ENCODE measurements at regions not wholly inside any gene's neighbourhood (a gene's known extent, or its start where the extent isn't known, plus 50 kb on each side); places are given as distances from the start of the nearest gene placed in this dataset.

GRCh38 chr4:17096692-17097091 is 198.2 kb upstream of the LDB2 start:
- DNase-seq = no peak

GRCh38 chr4:17095771-17096170 is 197.3 kb upstream of the LDB2 start:
- DNase-seq = no peak

- no peak for DNase-seq
These were observed 196.4 kb upstream of the LDB2 start for GRCh38 chr4:17094876-17095210.

GRCh38 chr4:17094159-17094875 is 195.9 kb upstream of the LDB2 start:
- DNase-seq = no peak

- no peak for DNase-seq
These were observed 195.0 kb upstream of the LDB2 start for GRCh38 chr4:17093481-17093880.

- no peak for DNase-seq
These were observed 194.4 kb upstream of the LDB2 start for GRCh38 chr4:17092736-17093437.

GRCh38 chr4:17091104-17091503 is 192.7 kb upstream of the LDB2 start:
- DNase-seq = no peak

GRCh38 chr4:17090063-17090462 is 191.6 kb upstream of the LDB2 start:
- no peak for DNase-seq

- DNase-seq = no peak
These were observed 187.0 kb upstream of the LDB2 start for GRCh38 chr4:17085416-17085815.

- DNase-seq = no peak
These were observed 183.7 kb upstream of the LDB2 start for GRCh38 chr4:17082186-17082585.

GRCh38 chr4:17081179-17081578 is 182.7 kb upstream of the LDB2 start:
- no peak for DNase-seq

- DNase-seq = no peak
These were observed 178.7 kb upstream of the LDB2 start for GRCh38 chr4:17077105-17077504.

GRCh38 chr4:17072483-17072882 is 174.0 kb upstream of the LDB2 start:
- no peak for DNase-seq

GRCh38 chr4:17068891-17069290 is 170.4 kb upstream of the LDB2 start:
- DNase-seq = no peak

- DNase-seq = no peak
These were observed 169.9 kb upstream of the LDB2 start for GRCh38 chr4:17068392-17068791.

- peak; percentile 11 for DNase-seq
These were observed 168.5 kb upstream of the LDB2 start for GRCh38 chr4:17066972-17067371.

GRCh38 chr4:17066236-17066635 is 167.8 kb upstream of the LDB2 start:
- no peak for DNase-seq

- DNase-seq = no peak
These were observed 167.4 kb upstream of the LDB2 start for GRCh38 chr4:17065821-17066220.

GRCh38 chr4:17064959-17065358 is 166.5 kb upstream of the LDB2 start:
- DNase-seq = no peak

- no peak for DNase-seq
These were observed 165.4 kb upstream of the LDB2 start for GRCh38 chr4:17063888-17064287.

- no peak for DNase-seq
These were observed 161.8 kb upstream of the LDB2 start for GRCh38 chr4:17060230-17060629.

GRCh38 chr4:17058916-17059741 is 160.7 kb upstream of the LDB2 start:
- DNase-seq = no peak

GRCh38 chr4:17058536-17058915 is 160.1 kb upstream of the LDB2 start:
- DNase-seq = no peak

GRCh38 chr4:17057035-17057434 is 158.6 kb upstream of the LDB2 start:
- no peak for DNase-seq

Measured in GOT3 (cell line).